SK-N-SH (cell line): ENCODE measurements at regions not wholly inside any gene's neighbourhood (a gene's known extent, or its start where the extent isn't known, plus 50 kb on each side); places are given as distances from the start of the nearest gene placed in this dataset.

ENCODE experiments used
- GATA2 ChIP-seq: sonication (generic); formaldehyde crosslinking; IDR thresholded peaks from 2 replicates; pipeline ENCODE4 v1.5.0; 2020; ENCODE audit warnings: mild to moderate bottlenecking, missing genetic modification reagents
- RFX5 ChIP-seq: IDR thresholded peaks from 2 replicates; pipeline ENCODE4 v1.6.1; 2012; ENCODE audit warnings: mild to moderate bottlenecking, improper control_type of control experiment, low read length
- TCF12 ChIP-seq: IDR thresholded peaks from 2 replicates; pipeline ENCODE4 v1.4.0; 2012
- TF ChIP-seq, protein P1 (sequence below): fragments of 200-600 bp; sonication (generic); IDR thresholded peaks from 2 replicates; pipeline ENCODE4 v1.6.1; 2017; ENCODE audit warnings: antibody characterized with exemption, mild to moderate bottlenecking, moderate library complexity

DNA sequence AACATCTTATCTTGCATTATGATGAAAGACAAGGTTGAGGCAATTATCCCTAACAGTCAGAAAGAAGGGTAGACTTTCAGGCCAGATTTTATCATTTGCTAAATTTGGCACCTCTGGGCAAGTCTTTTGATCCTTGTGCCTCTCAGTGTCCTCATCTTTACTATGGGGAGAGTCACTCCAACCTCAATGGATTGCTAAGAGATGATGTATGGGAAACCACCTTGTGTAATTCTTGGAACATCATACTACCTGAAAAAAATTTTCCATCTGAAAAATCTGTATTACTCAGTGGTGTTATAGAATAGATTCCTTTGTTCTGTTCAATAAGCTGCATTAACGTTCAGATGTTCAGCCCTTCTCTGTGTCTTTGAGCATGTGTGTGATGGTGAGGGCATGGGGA lies 230.7 kb downstream of the TGFB2 start:
- TF ChIP-seq, protein P1, sequence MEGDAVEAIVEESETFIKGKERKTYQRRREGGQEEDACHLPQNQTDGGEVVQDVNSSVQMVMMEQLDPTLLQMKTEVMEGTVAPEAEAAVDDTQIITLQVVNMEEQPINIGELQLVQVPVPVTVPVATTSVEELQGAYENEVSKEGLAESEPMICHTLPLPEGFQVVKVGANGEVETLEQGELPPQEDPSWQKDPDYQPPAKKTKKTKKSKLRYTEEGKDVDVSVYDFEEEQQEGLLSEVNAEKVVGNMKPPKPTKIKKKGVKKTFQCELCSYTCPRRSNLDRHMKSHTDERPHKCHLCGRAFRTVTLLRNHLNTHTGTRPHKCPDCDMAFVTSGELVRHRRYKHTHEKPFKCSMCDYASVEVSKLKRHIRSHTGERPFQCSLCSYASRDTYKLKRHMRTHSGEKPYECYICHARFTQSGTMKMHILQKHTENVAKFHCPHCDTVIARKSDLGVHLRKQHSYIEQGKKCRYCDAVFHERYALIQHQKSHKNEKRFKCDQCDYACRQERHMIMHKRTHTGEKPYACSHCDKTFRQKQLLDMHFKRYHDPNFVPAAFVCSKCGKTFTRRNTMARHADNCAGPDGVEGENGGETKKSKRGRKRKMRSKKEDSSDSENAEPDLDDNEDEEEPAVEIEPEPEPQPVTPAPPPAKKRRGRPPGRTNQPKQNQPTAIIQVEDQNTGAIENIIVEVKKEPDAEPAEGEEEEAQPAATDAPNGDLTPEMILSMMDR, result no peak
- TF ChIP-seq TCF12 (no peak), GATA2 (CRISPR knock-in tag) (no peak), RFX5 (no peak)
